ENCODE measurements at regions not wholly inside any gene's neighbourhood (a gene's known extent, or its start where the extent isn't known, plus 50 kb on each side); places are given as distances from the start of the nearest gene placed in this dataset.

GRCh38 chr9:99485459-99485858 is 263.4 kb downstream of the SEC61B start:
- no peak for DNase-seq
- H3K9me3 ChIP-seq (replicated peaks) = peaks cover 11% of the 10 kb centered on the region
- no peaks in the 10 kb centered on the region for H3K4me1 ChIP-seq
- no peaks in the 10 kb centered on the region for H3K27me3 ChIP-seq (ENCODE audit: low read depth)
- H3K4me3 ChIP-seq = no peak overlapping the region
- no peaks in the 10 kb centered on the region for H3K36me3 ChIP-seq
- no peak overlapping the region for H3K27ac ChIP-seq (replicated peaks)
- TF ChIP-seq, protein P1, sequence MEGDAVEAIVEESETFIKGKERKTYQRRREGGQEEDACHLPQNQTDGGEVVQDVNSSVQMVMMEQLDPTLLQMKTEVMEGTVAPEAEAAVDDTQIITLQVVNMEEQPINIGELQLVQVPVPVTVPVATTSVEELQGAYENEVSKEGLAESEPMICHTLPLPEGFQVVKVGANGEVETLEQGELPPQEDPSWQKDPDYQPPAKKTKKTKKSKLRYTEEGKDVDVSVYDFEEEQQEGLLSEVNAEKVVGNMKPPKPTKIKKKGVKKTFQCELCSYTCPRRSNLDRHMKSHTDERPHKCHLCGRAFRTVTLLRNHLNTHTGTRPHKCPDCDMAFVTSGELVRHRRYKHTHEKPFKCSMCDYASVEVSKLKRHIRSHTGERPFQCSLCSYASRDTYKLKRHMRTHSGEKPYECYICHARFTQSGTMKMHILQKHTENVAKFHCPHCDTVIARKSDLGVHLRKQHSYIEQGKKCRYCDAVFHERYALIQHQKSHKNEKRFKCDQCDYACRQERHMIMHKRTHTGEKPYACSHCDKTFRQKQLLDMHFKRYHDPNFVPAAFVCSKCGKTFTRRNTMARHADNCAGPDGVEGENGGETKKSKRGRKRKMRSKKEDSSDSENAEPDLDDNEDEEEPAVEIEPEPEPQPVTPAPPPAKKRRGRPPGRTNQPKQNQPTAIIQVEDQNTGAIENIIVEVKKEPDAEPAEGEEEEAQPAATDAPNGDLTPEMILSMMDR (IDR thresholded peaks at IDR 0.05; ENCODE audit: borderline replicate concordance) = no peak
- intact Hi-C loops (cut with micrococcal nuclease) = no loop called here

- Histone ChIP-seq H3K4me3 (no peak overlapping the region), H3K36me3 (no peaks in the 10 kb centered on the region), H3K27ac (replicated peaks) (no peak overlapping the region), H3K9me3 (replicated peaks) (peaks cover 11% of the 10 kb centered on the region), H3K4me1 (no peaks in the 10 kb centered on the region), H3K27me3 (ENCODE audit: low read depth) (no peaks in the 10 kb centered on the region)
- no peak for DNase-seq
- intact Hi-C loops (cut with micrococcal nuclease) = no loop called here
- TF ChIP-seq, protein P1 (IDR thresholded peaks at IDR 0.05; ENCODE audit: borderline replicate concordance) = no peak
Measured at GRCh38 chr9:99486684-99487083, 264.6 kb downstream of the SEC61B start.

DNA sequence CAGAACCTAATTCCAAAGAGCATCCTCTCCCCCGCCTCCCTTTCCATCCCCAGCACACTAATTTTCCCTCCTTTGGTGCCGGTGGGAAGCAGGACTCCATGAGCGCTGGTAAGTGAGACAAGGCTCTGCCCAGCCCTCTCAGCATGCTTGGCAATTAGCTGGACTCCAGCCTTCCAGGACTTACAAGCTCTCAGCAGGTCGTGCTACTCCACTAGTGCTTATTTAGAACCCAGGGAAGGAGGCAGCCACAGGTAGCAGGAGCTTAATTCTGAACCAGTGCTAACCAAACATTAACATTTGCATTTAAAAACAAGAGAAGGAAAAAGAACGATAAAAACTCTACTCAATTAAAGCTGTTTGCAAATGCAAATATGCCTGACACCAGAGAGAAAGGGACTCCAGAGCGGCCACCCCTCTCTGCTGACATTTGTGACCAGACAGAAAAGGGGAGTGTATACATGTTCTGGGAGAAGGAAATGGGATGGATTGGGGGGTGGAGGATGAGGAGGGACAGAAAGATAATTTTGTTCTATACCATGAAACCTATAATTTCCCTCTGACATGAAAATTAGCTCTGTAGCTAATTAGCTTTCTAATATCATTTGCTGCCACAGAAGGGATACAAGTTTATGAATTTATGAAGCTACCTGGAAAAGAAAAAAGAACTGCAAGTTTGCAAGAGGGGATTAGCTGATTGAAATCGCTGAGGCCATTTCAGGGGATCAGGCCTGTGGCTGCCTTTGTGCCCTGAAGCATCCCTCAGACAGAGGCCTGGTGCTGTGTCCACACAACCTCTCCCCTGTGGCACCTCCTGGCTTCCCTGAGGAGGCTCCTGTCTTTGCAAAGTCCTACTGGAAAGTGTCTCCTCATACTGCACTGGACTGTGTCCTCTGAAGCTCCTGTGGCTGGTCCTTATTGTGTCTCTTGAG is 266.3 kb downstream of the SEC61B start:
- no peak for DNase-seq
- H3K36me3 ChIP-seq = no peaks in the 10 kb centered on the region
- H3K4me3 ChIP-seq = no peak overlapping the region
- no peaks in the 10 kb centered on the region for H3K4me1 ChIP-seq
- H3K9me3 ChIP-seq (replicated peaks) = peaks cover 11% of the 10 kb centered on the region
- intact Hi-C loops (cut with micrococcal nuclease) = no loop called here
- TF ChIP-seq, protein P1 (IDR thresholded peaks at IDR 0.05; ENCODE audit: borderline replicate concordance) = no peak
- no peak overlapping the region for H3K27ac ChIP-seq (replicated peaks)
- H3K27me3 ChIP-seq (ENCODE audit: low read depth) = no peaks in the 10 kb centered on the region

- Histone ChIP-seq H3K27me3 (ENCODE audit: low read depth) (no peaks in the 10 kb centered on the region), H3K4me1 (no peaks in the 10 kb centered on the region), H3K9me3 (replicated peaks) (peaks cover 8% of the 10 kb centered on the region), H3K4me3 (no peak overlapping the region), H3K36me3 (no peaks in the 10 kb centered on the region), H3K27ac (replicated peaks) (no peak overlapping the region)
- DNase-seq = no peak
- intact Hi-C loops (cut with micrococcal nuclease) = no loop called here
- TF ChIP-seq, protein P1 (IDR thresholded peaks at IDR 0.05; ENCODE audit: borderline replicate concordance) = no peak
Measured at GRCh38 chr9:99489060-99489413, 267.0 kb downstream of the SEC61B start.

GRCh38 chr9:99490729-99491128 is 268.6 kb downstream of the SEC61B start:
- no peak for DNase-seq

More at GRCh38 chr9:99490729-99491128, 268.6 kb downstream of the SEC61B start:
- Histone ChIP-seq H3K36me3 (no peaks in the 10 kb centered on the region), H3K4me3 (no peak overlapping the region), H3K27ac (replicated peaks) (no peak overlapping the region), H3K27me3 (ENCODE audit: low read depth) (no peaks in the 10 kb centered on the region), H3K9me3 (replicated peaks) (no peaks in the 10 kb centered on the region), H3K4me1 (no peaks in the 10 kb centered on the region)
- intact Hi-C loops (cut with micrococcal nuclease) = no loop called here
- TF ChIP-seq, protein P1 (IDR thresholded peaks at IDR 0.05; ENCODE audit: borderline replicate concordance) = no peak

Measured in left ventricle myocardium inferior (tissue), 1 donor.